Muscle of leg (tissue), 3 donors: ENCODE measurements at regions not wholly inside any gene's neighbourhood (a gene's known extent, or its start where the extent isn't known, plus 50 kb on each side); places are given as distances from the start of the nearest gene placed in this dataset.

ENCODE experiments used
- DNase-seq: peaks from one replicate; pipeline ENCODE4 v3.0.0; 2013
- H3K27ac ChIP-seq: one replicate; pipeline ENCODE4 v1.5.1; 2013; ENCODE audit warnings: mild to moderate bottlenecking, low read length, control low read depth
- H3K27me3 ChIP-seq: one replicate; pipeline ENCODE4 v1.6.1; 2013; ENCODE audit warnings: low read length; ENCODE audit not compliant: control insufficient read depth, insufficient read depth
- H3K36me3 ChIP-seq: one replicate; pipeline ENCODE4 v1.6.1; 2013; ENCODE audit warnings: low read length; ENCODE audit not compliant: control insufficient read depth, insufficient read depth
- H3K4me1 ChIP-seq: one replicate; pipeline ENCODE4 v1.6.1; 2013; ENCODE audit warnings: low read length; ENCODE audit not compliant: control insufficient read depth, insufficient read depth
- H3K4me3 ChIP-seq: one replicate; pipeline ENCODE4 v1.5.1; 2013; ENCODE audit warnings: low read length, control low read depth
- H3K9me3 ChIP-seq: replicated peaks from 2 replicates; pipeline ENCODE4 v1.6.1; 2013; ENCODE audit warnings: low read depth, low read length; ENCODE audit not compliant: control insufficient read depth
- WGBS: methylation state at CpG from one replicate; pipeline ENCODE4 v1.1.5; 2013; ENCODE audit warnings: missing lambda C conversion rate; ENCODE audit not compliant: insufficient coverage; 5-methylcytosine and 5-hydroxymethylcytosine counted together

DNA sequence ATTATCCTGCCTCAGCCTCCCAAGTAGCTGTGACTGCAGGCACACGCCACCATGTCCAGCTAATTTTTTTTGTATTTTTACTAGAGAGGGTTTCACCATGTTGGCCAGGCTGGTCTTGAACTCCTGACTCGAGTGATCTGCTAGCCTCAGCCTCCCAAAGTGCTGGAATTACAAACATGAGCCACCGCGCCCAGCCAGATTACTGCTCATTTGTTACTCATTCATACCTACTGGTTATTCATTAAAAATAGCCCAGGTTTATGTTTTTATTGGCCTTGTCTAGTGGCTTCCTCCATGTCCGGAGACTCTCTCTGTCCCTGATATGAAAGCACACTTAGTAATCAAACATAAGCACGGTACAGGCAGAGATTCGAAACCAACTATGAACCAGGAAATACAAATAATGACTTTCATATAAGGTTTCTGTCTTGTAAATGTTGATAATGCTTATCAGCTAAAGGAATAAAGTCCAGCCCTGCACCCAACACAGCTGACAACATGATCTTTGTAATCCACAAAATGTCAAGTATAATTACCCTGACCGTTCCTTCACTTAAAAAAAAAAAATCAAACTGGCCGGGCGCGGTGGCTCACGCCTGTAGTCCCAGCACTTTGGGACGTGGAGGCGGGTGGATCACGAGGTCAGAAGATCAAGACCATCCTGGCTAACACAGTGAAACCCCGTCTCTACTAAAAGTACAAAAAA lies 50.4 kb upstream of the CXADR start:
- Histone ChIP-seq H3K4me3 (no peak overlapping the region), H3K4me1 (no peaks in the 10 kb centered on the region), H3K9me3 (no peaks in the 10 kb centered on the region), H3K36me3 (no peaks in the 10 kb centered on the region), H3K27ac (no peak overlapping the region), H3K27me3 (no peaks in the 10 kb centered on the region)
- WGBS = 80% methylated on average over 1 of the region's 16 CpGs
- DNase-seq = no peak
